Suprapubic skin (tissue), 4 donors: ENCODE measurements at regions not wholly inside any gene's neighbourhood (a gene's known extent, or its start where the extent isn't known, plus 50 kb on each side); places are given as distances from the start of the nearest gene placed in this dataset.

ENCODE experiments used
- CTCF ChIP-seq, 2 donors: fragments of 200-600 bp in 1 of 2; fragments of 450-650 bp in 1 of 2; sonication (generic) in 1 of 2; IDR thresholded peaks; one replicate each; pipeline ENCODE4 v1.5.1; 2016 to 2019; ENCODE audit warnings: antibody characterized with exemption in 2 of 2, mild to moderate bottlenecking in 1 of 2, moderate library complexity in 1 of 2
- POLR2A ChIP-seq, 2 donors: fragments of 450-650 bp; IDR thresholded peaks; one replicate each; pipeline ENCODE4 v1.6.1; 2017; ENCODE audit warnings: antibody characterized with exemption in 2 of 2, mild to moderate bottlenecking in 2 of 2, moderate library complexity in 2 of 2
- POLR2AphosphoS5 ChIP-seq, 3 donors: sonication (generic); formaldehyde crosslinking; IDR thresholded peaks; one replicate each; pipeline ENCODE4 v1.6.1; 2017; ENCODE audit warnings: antibody characterized with exemption in 3 of 3

GRCh38 chr10:52890281-52890680, 117.7 kb upstream of the MBL2 start:
- TF ChIP-seq CTCF (IDR thresholded peaks at IDR 0.05), result no peak
- TF ChIP-seq POLR2A (IDR thresholded peaks at IDR 0.05), result no peak
- no peak for TF ChIP-seq POLR2AphosphoS5 (IDR thresholded peaks at IDR 0.05)
